OCI-LY3 (cell line): ENCODE measurements at regions not wholly inside any gene's neighbourhood (a gene's known extent, or its start where the extent isn't known, plus 50 kb on each side); places are given as distances from the start of the nearest gene placed in this dataset.

ENCODE experiments used
- CTCF ChIP-seq: fragments of 200-600, 300-600 bp; sonication (generic); IDR thresholded peaks from 2 replicates; pipeline ENCODE4 v1.5.1; 2014; ENCODE audit warnings: antibody characterized with exemption, low read length, low read depth
- EZH2phosphoT487 ChIP-seq: fragments of 200-600 bp; shearing (Covaris generic); IDR thresholded peaks from 2 replicates; pipeline ENCODE4 v1.6.1; 2018; ENCODE audit warnings: antibody characterized with exemption, mixed run types, low read depth

GRCh38 chr9:85401998-85402397 lies 339.8 kb downstream of the AGTPBP1 start:
- TF ChIP-seq CTCF (no peak), EZH2phosphoT487 (no peak)
